ENCODE measurements at regions not wholly inside any gene's neighbourhood (a gene's known extent, or its start where the extent isn't known, plus 50 kb on each side); places are given as distances from the start of the nearest gene placed in this dataset.
"Not testable (repeated sequence)": the region's sequence is repeated elsewhere in the genome, so short reads cannot be mapped to it uniquely, and the experiment has no call there.

DNA sequence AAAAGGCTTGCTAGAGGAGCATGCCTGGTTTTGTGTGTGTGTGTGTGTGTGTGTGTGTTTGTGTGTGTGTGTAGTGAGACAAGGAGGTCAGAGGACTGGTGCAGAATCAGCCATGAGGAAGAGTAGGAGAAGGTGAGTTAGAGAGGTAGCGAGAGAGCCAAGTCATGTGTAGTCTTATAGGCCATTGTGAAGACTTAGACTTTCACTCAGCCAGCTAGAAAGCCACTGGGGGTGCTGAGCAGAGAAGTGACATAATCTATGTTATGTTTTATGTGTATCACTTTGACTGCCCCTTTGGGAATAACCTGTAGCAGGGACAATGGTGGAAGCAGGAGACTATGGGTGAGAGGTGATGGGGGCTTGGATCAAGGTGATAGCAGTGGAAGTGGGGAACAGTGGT is 180.5 kb upstream of the CLINT1 start:
- DNase-seq, result no peak

DNA sequence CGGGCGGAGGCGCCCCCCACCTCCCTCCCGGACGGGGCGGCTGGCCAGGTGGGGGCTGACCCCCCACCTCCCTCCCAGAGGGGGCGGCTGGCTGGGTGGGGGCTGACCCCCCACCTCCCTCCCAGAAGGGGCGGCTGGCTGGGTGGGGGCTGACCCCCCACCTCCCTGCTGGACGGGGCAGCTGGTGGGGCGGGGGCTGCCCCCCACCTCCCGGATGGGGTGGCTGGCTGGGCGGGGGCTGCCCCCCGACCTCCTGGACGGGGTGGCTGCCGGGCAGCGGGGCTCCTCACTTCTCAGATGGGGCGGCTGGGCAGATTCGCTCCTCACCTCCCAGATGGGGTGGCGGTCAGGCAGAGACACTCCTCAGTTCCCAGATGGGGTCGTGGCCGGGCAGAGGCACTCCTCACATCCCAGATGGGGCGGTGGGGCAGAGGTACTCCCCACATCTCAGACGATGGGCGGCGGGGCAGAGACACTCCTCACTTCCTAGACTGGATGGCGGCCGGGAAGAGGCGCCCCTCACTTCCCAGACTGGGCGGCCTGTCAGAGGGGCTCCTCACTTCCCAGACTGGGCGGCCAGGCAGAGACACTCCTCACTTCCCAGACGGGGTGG is 178.1 kb upstream of the CLINT1 start:
- DNase-seq, result not testable (repeated sequence)

DNA sequence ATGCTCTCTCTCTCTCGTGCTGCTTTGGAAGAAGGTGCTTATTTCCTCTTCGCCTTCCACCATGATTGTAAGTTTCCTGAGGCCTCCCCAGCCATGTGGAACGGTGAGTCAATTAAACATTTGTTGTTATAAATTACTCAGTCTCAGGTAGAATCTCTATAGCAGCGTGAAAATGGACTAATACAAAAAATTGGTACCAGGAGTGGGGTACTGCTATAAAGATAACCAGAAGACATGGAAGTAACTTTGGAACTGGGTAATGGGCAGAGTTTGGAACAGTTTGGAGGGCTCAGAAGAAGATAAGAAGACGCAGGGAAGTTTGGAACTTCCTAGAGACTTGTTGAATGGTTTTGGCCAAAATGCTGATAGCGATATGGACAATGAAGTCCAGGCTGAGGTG is 175.6 kb upstream of the CLINT1 start:
- DNase-seq, result not testable (repeated sequence)

DNA sequence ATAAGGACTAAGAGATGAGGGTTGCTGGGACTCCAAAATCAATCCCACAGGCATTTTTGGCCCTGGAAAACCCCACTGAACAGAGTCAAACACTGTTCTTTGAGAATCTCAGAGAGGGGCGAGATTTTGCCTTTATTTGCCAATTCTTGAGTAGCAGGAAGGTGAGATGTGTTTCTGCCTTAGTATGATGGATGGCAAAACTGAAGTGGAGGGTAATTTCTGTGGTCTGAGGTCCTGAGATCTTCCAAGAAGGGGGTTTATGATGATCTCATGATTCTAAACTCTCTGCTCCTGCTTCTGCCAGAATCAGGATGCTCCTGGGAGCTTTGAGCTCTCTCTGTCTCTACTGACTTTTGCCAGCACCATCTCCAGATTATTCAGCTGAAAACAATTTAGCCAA is 174.8 kb upstream of the CLINT1 start:
- no peak for DNase-seq

DNA sequence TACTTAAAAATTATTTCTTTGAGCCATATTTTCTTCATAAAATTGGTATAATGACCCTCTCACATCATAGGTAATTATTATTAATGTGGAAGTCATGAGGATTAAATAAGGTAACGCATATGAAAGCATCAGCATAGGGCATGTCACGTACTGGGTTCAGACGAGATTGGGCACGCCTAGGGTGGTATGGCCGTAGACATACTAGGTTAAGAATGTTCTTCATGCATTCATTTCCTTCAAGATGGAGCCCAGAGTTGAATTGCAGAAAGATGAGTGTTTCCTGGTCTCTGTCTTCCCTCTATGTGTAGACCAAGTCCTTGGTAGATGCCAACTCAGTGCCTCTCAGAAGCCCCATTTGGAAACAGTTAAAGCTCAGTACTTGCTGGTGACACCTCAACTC is 174.1 kb upstream of the CLINT1 start:
- no peak for DNase-seq

DNA sequence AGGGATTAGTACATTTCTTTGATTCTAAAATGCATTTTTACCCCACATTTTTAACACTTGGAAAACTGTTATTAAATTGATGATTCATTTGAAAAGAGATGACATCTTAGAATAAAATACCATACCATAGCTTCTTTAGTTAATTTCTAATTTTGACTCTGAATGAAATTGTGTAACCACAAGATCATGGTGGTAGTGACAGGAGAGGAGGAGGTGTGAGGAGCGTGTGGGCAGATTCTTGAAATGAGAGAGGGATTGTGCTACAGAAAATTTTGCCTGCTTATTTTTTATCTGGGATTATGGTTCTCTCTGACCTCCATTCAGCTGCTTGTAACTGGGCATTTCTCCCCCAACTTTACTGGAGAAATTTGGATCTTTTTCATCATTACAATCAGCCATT is 173.3 kb upstream of the CLINT1 start:
- DNase-seq, result no peak

DNA sequence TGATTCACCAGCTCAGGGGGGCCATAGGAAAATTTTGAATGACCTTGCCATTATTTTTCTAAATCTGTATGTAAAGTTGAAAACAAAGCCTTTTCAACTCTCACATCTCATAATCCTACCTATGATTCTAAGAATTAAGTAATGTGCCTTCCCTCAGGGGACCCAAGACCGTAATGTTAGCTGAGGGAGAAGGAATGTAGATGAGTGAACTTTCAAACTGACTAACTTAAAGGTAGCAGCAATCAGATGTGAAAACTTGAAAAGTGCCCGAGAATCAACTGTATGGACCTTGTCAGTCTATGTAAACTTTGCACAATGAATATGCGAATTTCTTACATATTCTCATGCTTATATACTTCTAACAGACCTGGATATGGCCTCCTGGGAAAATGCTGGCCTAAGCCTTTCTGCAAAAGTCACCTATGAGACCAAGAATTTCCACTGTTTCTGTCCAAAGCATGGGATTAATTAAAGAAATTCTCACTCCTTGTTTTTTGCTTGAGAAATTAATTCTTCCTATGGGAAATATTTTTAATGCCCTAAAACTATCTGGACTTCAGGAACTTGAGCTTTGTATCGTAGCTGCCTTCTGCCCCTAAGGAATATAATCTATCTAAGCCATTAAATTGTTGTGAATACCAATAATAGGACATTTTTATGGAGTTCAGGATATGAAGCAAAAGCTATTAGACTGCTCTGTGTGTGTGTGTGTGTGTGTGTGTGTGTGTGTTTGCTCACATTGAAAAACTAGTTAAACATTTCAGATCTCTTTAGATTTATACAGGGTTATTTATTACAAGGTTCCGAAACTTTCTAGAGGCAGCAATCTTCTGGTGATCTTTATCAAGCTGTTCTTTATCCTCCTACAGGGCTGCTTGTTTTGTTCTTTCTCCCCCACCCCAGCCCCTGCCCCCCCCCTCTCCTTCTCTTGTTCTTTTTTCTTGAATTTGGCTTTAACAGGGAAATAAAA is 169.1 kb upstream of the CLINT1 start:
- no peak for DNase-seq

DNA sequence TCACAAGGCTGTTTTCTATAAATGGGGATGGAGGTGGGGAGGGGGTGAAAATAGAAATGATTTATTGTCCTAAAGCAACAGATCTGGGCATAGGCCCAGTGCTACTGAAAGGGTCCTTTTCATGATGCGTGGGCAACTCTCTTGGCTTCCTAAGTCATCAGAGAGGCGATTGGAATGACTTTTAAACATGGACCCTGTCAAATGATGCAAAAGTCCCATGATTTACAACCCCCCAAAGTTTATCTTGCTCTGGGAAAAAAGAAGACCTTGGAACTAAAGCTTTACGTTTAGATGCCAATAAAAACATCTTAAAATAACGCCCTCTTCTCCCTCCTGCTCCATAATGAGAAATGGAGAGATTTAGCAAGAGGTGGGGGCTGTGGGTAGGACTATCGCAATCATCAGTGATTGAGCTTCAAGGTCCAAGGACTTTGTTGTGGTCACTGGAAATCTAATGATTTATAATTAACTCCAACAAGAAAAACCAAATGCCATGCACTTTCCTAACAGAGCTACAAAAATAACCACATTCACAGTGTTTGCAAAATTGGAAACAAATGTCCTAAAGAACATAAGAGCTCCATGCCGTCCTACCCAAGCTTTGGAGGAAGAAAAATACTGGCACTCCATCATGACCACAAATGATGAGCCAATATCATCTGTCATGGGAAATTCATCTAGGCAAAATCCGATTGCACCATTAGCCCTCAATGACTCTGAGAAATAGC is 167.5 kb upstream of the CLINT1 start:
- no peak for DNase-seq

DNA sequence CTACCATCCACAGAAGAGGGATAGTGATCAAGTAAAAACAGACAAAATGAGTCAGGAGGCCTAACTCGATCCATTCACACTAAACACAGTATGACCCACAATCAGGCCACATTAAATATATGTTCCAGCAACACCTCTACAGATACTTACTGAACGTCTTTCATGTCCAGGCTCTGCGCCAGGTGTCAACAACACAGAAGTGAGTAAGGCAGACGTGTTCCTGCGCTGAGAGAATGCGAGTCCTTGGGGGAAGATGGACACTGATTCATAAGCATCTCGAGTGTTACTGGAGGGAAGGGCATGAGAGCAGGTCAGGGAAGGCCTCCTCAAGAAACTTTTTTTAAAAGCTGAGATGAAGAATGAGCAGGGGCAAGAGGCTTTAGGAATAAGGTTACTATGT is 164.3 kb upstream of the CLINT1 start:
- no peak for DNase-seq

DNA sequence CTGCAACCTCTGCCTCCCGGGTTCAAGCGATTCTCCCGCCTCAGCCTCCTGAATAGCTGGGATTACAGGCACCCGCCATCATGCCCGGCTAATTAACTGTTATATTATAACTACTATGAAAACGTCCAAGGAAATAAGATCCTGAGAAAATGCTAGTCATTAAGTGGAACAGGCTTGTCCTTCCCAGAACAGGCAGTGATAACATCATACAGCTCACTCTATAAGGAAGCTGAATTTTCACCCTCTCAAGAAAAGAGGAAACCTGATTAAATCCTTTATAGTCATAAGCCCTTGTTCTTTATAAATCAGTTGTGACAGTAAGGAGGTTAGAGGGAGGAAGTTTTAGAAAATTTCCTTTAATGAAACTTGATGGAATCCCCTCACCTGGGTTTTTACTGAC is 163.9 kb upstream of the CLINT1 start:
- no peak for DNase-seq

DNA sequence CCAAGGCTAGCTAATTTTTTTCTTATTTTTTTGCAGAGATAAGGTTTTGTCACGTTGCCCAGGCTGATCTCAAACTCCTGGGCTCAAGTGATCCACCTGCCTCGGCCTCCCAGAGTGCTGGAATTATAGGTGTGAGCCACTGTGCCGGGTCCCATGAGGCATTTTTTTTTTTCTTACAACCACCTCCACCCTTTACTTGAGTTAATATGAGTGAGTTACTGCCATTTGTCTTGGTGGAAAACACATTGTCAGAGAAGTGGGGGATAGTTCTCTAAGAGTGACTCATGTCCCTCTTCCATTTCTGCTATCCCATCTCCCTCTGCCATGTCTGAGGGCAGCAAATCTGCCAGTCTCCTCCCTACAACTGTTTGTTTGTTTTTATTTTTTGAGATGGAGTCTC is 163.4 kb upstream of the CLINT1 start:
- no peak for DNase-seq

DNA sequence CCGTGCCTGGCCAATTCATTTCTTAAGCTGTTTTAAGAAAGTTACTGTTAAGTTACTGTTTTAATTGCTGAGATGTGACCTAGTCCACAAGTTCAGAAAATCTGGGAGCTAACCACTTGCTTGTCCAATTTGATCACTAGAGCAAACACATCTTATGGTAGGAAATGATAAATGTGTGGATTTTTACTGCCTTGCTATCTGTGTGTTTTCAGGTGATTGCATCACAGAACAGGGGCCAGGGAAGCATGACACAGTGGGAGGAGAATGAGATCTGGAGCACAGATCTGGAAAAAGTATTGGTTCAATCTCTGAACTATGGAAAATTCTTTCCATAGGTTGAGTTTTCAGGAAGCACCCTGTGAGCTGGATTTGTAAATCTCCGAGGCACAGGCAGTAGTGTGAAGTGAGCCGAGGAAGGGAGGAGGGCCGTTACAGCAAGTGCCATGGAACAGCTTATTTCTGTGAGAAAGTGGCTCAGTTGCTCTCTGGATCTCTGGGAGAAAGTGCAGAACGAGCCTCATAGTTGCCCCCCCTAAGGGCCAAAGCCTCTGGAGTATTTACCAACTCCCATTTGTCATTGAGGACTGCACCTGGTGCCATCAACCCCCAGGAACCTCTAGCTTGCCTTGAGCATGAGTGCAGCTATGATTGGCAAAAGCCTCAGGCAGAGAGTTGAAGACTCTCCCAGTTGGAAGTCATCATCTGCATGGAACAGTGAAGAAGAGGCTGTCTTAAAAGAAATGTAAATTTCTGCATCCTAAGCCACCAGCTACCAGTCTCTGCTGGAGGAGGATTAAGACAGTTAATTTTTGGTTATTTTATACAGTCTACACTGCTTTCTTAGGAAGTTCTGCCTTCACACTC is 161.8 kb upstream of the CLINT1 start:
- DNase-seq, result no peak

DNA sequence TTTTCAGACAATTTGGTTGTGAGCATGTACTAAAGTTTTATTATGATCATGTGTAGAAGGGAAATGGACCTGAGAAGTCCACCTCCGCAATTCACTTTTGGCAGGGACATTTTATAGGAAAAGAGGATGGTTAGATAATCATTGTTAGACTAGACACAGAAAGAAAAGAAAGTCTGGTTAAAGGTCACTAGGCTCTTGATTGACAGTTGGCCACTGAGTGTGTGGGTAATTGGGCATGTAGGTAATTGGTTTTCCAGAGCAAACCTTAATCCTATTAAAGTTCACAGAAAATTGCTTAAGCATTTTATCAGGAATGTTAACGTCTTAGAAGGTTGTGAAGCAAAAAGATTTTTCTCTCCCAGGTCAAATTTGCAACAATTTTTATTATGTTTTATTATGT is 158.5 kb upstream of the CLINT1 start:
- DNase-seq, result peak; percentile 17

DNA sequence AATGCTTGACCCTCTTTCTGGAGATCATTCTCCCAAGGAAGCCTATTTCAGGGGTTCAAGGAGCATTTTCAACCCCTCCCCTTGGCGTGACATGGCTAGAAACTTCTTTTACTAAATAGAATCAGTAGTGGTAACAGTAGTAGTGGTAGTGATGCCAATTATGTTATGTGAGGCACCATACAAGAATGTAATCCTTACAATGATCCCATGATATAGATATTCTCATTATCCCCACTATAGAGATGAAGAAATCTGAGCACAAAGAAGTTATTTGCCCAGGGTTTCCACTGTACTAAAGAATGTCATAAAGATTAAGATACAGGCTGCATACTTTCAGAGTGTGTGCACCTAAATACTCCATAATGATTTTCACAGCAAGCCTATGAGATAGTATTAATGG is 155.4 kb upstream of the CLINT1 start:
- DNase-seq, result no peak

DNA sequence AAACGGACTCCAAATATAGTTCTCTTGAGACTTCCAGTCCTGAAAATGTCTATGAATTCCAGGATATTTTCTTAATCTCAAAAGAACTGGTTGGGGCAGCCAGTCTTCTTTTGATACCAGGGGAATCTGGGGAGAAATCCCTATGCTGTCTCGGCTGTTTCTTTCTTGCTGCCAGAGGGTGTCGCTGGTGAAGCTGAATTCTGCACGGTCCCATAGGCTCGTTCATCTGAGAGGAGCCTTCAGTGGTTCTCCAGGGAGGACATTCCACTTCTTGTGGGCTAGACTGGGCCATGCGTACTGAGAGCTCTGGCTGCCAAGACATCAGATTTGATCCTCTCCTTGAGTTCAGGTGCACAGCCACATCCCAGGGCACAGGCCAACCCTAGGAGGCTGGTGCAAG is 155.0 kb upstream of the CLINT1 start:
- DNase-seq, result no peak

DNA sequence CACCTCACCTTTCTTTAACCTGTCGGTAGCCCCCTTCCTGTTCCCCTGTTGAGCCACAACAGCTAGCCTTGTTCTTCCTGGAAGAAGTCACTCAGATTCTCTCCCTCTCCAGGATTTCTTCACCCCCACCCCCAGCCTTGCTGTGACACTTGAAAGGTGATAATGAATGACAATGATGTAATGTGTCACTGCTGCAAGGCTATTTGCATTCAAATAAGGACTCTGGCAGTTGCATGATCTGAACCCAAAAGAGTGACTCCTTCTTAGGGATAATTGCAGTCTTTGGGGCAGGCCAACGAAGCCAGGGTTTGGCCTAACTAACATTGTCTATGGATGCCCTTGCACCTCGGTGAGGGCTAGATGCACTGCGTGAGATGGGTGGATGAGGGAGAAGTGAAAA is 154.4 kb upstream of the CLINT1 start:
- no peak for DNase-seq

DNA sequence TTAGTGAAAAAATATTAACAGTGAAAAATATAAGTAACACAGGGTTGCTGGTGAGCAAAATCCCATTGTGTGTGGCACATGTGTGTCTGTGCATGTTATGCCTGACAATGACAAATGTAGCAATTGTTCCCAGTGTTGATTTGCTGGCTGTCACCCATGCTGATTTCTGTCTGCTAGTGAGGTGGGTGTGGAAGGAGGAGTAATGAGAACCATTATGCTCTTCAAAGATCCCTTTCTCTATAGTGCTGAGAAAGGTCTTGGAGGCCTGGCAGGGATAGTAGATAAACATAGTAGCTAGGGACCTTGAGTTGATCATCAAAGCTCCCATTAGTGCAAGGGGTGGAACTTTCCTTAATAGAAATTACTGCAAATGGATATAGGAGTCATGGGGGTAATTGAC is 152.5 kb upstream of the CLINT1 start:
- DNase-seq, result peak; percentile 78

DNA sequence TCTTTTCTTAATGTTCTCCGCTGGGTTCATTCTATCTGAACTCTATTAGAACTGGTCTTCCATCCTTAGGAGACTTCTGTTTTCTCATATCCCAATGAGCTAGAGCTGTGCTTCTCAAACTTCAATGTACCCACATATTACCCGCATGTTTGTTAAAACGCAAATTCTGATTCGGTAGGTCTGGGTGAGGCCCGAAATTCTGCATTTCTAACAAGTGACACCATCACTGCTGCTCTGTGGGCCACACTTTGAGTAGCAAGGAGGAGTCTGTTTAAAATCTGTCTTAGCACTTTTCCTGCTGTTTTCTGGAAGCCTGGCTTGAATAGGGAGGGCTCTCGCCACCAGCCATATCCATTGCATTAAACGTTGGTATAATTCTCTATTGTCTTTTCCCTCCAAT is 151.9 kb upstream of the CLINT1 start:
- DNase-seq, result no peak

DNA sequence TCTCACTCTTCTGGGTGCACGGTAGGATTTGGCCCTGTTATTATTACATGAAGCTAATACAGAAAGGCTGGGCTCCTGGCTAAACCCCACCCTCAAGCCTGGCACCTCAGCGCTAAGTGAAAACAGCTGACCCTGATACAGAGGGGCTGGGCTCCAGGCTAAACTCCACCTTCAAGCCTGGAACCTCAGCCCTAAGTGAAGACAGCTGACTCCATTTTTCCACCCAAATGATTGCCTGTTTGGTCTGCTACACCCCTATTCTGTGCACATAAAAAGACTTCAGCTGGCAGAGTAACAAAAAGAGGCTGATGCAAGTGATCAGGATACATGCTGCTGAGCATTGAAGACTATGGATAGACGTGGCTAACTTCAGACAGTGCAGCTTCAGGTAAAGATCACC is 148.4 kb upstream of the CLINT1 start:
- no peak for DNase-seq

DNA sequence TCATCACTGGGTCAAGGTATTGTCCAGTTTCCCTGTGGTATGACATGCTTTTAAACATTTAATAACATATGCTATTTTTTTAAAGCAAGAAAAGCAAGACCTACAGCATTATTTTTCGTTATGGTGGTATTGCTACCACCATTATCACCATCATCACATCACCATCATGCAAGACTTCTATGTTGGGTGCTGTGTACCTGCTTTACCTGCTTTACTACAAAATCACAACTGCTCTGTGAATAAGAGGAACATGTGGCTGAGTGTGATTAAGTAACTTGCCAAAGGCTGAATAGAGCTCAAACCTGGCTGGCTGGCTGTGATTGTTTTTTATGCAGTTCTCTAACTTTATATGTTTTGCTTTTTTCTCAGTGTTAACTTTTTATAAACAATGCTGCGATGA is 140.8 kb upstream of the CLINT1 start:
- DNase-seq, result no peak

DNA sequence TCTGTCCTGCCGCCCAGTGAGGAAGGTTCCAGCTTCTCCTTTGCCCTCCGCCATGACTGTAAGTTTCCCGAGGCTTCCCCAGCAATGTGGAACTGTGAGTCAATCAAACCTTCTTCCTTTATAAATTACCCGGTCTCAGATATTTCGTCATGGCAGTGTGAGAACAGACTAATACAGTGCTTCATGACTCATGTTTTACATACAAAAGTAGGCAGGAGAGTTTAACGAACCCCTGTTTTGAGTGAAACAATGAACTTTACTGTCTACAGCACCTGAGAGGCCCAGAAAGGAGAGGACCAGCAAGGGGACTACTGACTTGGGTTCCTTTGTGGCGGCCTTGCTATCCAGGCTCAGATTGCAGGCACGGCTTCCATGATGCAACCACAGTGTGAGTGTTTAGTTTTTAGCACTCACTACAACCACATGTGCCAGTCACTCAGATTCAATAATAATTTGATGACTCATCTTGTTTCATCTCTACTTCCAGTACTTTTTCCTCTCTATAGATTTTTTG is 139.1 kb upstream of the CLINT1 start:
- DNase-seq, result no peak

DNA sequence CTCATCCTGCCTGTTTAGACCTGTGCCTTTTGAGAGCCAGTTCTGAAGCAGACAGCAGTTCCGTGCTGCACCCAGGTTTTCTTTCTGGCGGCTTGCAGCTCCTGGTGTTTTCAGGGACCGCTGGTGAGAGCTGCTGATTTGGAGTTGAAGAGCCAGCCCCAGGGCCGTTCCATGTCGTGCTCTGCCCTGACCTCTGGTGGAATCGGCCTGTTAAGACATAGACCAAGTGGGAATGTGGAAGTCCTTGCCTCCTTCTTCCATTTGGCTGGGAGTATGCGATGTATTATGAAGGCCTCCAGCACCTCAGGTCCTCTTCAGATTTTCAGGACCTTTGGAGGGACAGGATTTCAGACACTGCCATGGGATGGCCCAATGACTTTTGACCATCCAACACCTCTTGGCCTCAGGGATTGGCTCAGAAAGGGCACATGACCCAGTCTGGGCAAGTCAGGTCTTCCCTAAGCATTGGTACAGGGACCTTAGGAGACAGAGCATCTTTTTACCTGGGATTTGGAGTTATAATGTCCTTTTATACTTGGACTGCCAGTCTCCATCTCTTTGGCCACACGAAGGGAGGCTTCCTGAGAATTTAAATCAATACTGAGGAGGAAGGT is 136.1 kb upstream of the CLINT1 start:
- peak; percentile 9 for DNase-seq

All from NCI-H2227 treated with DMSO at 0.1 percent for 48 hours (cell line).